LNCAP (cell line): ENCODE measurements at regions not wholly inside any gene's neighbourhood (a gene's known extent, or its start where the extent isn't known, plus 50 kb on each side); places are given as distances from the start of the nearest gene placed in this dataset.
A peak's percentile ranks its signal among the peaks of the same experiment; 100 is the strongest.

Source experiments
- CTCF ChIP-seq: fragments of 450-650 bp; IDR thresholded peaks from 2 replicates; pipeline ENCODE4 v1.5.1; 2017; ENCODE audit warnings: mild to moderate bottlenecking

- peak; percentile 31; the same call in 1 of the 2 replicates for TF ChIP-seq CTCF
These were observed 220.9 kb downstream of the ATG4C start for GRCh38 chr1:63004868-63005267.

- no peak for TF ChIP-seq CTCF
These were observed 221.9 kb downstream of the ATG4C start for GRCh38 chr1:63005812-63006211.

GRCh38 chr1:63009421-63009820 is 225.5 kb downstream of the ATG4C start:
- no peak for TF ChIP-seq CTCF

GRCh38 chr1:63010913-63011660 is 227.2 kb downstream of the ATG4C start:
- no peak for TF ChIP-seq CTCF

GRCh38 chr1:63012339-63012738 is 228.4 kb downstream of the ATG4C start:
- no peak for TF ChIP-seq CTCF

- no peak for TF ChIP-seq CTCF
These were observed 230.3 kb downstream of the ATG4C start for GRCh38 chr1:63014267-63014666.

GRCh38 chr1:63022319-63022718 is 238.4 kb downstream of the ATG4C start:
- TF ChIP-seq CTCF = no peak

GRCh38 chr1:63023171-63023570 is 239.2 kb downstream of the ATG4C start:
- TF ChIP-seq CTCF = no peak
